ENCODE measurements at regions not wholly inside any gene's neighbourhood (a gene's known extent, or its start where the extent isn't known, plus 50 kb on each side); places are given as distances from the start of the nearest gene placed in this dataset.

- intact Hi-C loops (cut with DNase I), result no loop called here
- ATAC-seq, result no peak
- no peak for TF ChIP-seq CTCF (IDR thresholded peaks at IDR 0.05)
- Histone ChIP-seq H3K9me3 (no peaks in the 10 kb centered on the region), H3K4me3 (no peak overlapping the region), H3K27ac (no peak overlapping the region), H3K27me3 (no peaks in the 10 kb centered on the region), H3K4me1 (no peaks in the 10 kb centered on the region), H3K36me3 (no peaks in the 10 kb centered on the region)
- DNase-seq, result no peak
Measured at GRCh38 chr16:26475596-26475995, 591.1 kb upstream of the C16orf82 start.

- TF ChIP-seq CTCF (IDR thresholded peaks at IDR 0.05), result no peak
- Histone ChIP-seq H3K4me1 (no peaks in the 10 kb centered on the region), H3K27me3 (no peaks in the 10 kb centered on the region), H3K27ac (no peak overlapping the region), H3K9me3 (no peaks in the 10 kb centered on the region), H3K4me3 (no peak overlapping the region), H3K36me3 (no peaks in the 10 kb centered on the region)
- intact Hi-C loops (cut with DNase I), result no loop called here
- ATAC-seq (no peak), DNase-seq (no peak)
Measured at GRCh38 chr16:26491101-26491670, 575.5 kb upstream of the C16orf82 start.

- ATAC-seq, result no peak
- no peaks in the 10 kb centered on the region for H3K4me1 ChIP-seq
- no peak for TF ChIP-seq CTCF (IDR thresholded peaks at IDR 0.05)
- no peaks in the 10 kb centered on the region for H3K9me3 ChIP-seq
- intact Hi-C loops (cut with DNase I), result no loop called here
- no peak overlapping the region for H3K4me3 ChIP-seq
- DNase-seq, result no peak
- no peak overlapping the region for H3K27ac ChIP-seq
- H3K27me3 ChIP-seq, result no peaks in the 10 kb centered on the region
- no peaks in the 10 kb centered on the region for H3K36me3 ChIP-seq
Measured at GRCh38 chr16:26491962-26492361, 574.8 kb upstream of the C16orf82 start.

GRCh38 chr16:26493751-26494150 lies 573.0 kb upstream of the C16orf82 start:
- no peaks in the 10 kb centered on the region for H3K27me3 ChIP-seq
- intact Hi-C loops (cut with DNase I), result no loop called here
- no peaks in the 10 kb centered on the region for H3K9me3 ChIP-seq
- no peaks in the 10 kb centered on the region for H3K4me1 ChIP-seq
- H3K4me3 ChIP-seq, result no peak overlapping the region
- H3K36me3 ChIP-seq, result no peaks in the 10 kb centered on the region
- no peak for DNase-seq
- TF ChIP-seq CTCF (IDR thresholded peaks at IDR 0.05), result no peak
- no peak for ATAC-seq
- H3K27ac ChIP-seq, result no peak overlapping the region

DNA sequence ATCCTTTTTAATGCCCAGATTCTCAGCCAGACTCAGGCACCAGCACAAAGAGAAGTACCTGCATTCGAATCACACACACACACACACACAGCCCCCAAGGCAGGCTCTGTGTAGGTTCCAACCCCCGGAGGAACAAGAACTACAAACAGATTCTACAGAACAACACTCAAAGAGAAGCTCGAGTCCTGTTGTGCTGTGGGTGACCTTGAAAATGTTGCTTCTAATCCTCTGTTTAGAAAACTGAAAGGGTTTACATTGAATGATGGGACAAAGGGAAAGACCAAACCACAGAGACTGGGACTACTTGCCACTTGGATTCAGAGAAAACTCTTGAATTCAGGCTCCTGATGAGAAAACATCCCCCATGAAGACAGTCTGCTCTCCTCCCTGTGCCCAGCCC lies 568.8 kb upstream of the C16orf82 start:
- ATAC-seq, result no peak
- TF ChIP-seq CTCF (IDR thresholded peaks at IDR 0.05), result no peak
- Histone ChIP-seq H3K4me3 (no peak overlapping the region), H3K36me3 (no peaks in the 10 kb centered on the region), H3K4me1 (no peaks in the 10 kb centered on the region), H3K9me3 (no peaks in the 10 kb centered on the region), H3K27ac (no peak overlapping the region), H3K27me3 (no peaks in the 10 kb centered on the region)
- intact Hi-C loops (cut with DNase I), result no loop called here
- no peak for DNase-seq

DNA sequence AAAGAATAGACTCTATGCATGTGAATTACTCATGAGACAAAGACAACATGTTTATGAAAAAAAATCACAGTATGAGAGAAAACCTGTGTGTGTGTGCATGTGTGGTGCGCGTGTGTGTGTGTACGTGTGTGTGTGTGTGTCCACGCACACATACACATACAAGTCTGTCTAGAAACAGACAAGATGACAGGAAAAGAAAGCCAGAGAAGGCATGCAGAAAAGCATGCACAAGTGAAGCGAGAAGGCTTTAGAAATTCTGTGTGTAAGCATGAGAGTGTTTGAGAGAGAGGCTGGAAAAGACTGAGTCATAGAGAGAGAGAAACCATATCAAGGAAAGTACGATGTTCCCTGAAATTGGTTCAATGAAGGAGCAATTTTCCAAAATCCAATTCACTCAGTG lies 566.4 kb upstream of the C16orf82 start:
- H3K9me3 ChIP-seq, result no peaks in the 10 kb centered on the region
- intact Hi-C loops (cut with DNase I), result no loop called here
- no peaks in the 10 kb centered on the region for H3K27me3 ChIP-seq
- no peak for TF ChIP-seq CTCF (IDR thresholded peaks at IDR 0.05)
- DNase-seq (no peak), ATAC-seq (no peak)
- no peaks in the 10 kb centered on the region for H3K4me1 ChIP-seq
- H3K4me3 ChIP-seq, result no peak overlapping the region
- H3K36me3 ChIP-seq, result no peaks in the 10 kb centered on the region
- H3K27ac ChIP-seq, result no peak overlapping the region

Measured in upper lobe of right lung (tissue), 1 donor.